NOMO-1 treated with dmso at 0.1 percent for 144 hours (cell line): ENCODE measurements at regions not wholly inside any gene's neighbourhood (a gene's known extent, or its start where the extent isn't known, plus 50 kb on each side); places are given as distances from the start of the nearest gene placed in this dataset.
"Not testable (repeated sequence)": the region's sequence is repeated elsewhere in the genome, so short reads cannot be mapped to it uniquely, and the experiment has no call there.

Experiments
- DNase-seq: peaks from one replicate; lab custom pipeline; 2025; ENCODE audit not compliant: unreplicated experiment; lab: John Stamatoyannopoulos, UW

- no peak for DNase-seq
Observed at GRCh38 chr3:150303768-150304167, 104.3 kb upstream of the TSC22D2 start.

GRCh38 chr3:150302246-150302645 is 105.9 kb upstream of the TSC22D2 start:
- no peak for DNase-seq

- DNase-seq: no peak
Observed at GRCh38 chr3:150300852-150301517, 107.1 kb upstream of the TSC22D2 start.

GRCh38 chr3:150300388-150300787 is 107.7 kb upstream of the TSC22D2 start:
- no peak for DNase-seq

- DNase-seq: no peak
Observed at GRCh38 chr3:150299201-150299600, 108.9 kb upstream of the TSC22D2 start.

- no peak for DNase-seq
Observed at GRCh38 chr3:150296966-150297365, 111.1 kb upstream of the TSC22D2 start.

- no peak for DNase-seq
Observed at GRCh38 chr3:150296123-150296735, 111.9 kb upstream of the TSC22D2 start.

GRCh38 chr3:150293401-150294001 is 114.6 kb upstream of the TSC22D2 start:
- no peak for DNase-seq

- DNase-seq: no peak
Observed at GRCh38 chr3:150292891-150293290, 115.2 kb upstream of the TSC22D2 start.

GRCh38 chr3:150291515-150291914 is 116.6 kb upstream of the TSC22D2 start:
- DNase-seq: no peak

GRCh38 chr3:150286390-150287147 is 121.5 kb upstream of the TSC22D2 start:
- DNase-seq: peak; percentile 34

- DNase-seq: no peak
Observed at GRCh38 chr3:150285601-150286000, 122.5 kb upstream of the TSC22D2 start.

- DNase-seq: no peak
Observed at GRCh38 chr3:150278843-150279381, 129.2 kb upstream of the TSC22D2 start.

- no peak for DNase-seq
Observed at GRCh38 chr3:150278195-150278594, 129.9 kb upstream of the TSC22D2 start.

GRCh38 chr3:150277444-150277843 is 130.7 kb upstream of the TSC22D2 start:
- no peak for DNase-seq

GRCh38 chr3:150275941-150276340 is 132.2 kb upstream of the TSC22D2 start:
- no peak for DNase-seq

- no peak for DNase-seq
Observed at GRCh38 chr3:150274372-150274771, 133.7 kb upstream of the TSC22D2 start.

GRCh38 chr3:150273396-150273795 is 134.7 kb upstream of the TSC22D2 start:
- DNase-seq: peak; percentile 58

- DNase-seq: no peak
Observed at GRCh38 chr3:150271591-150271960, 136.5 kb upstream of the TSC22D2 start.

- DNase-seq: no peak
Observed at GRCh38 chr3:150270883-150271590, 137.1 kb upstream of the TSC22D2 start.

GRCh38 chr3:150270444-150270843 is 137.7 kb upstream of the TSC22D2 start:
- not testable (repeated sequence) for DNase-seq
